ENCODE measurements at regions not wholly inside any gene's neighbourhood (a gene's known extent, or its start where the extent isn't known, plus 50 kb on each side); places are given as distances from the start of the nearest gene placed in this dataset.
A peak's percentile ranks its signal among the peaks of the same experiment; 100 is the strongest.

- Histone ChIP-seq H3K36me3 (no peaks in the 10 kb centered on the region), H3K27ac (no peak overlapping the region), H3K4me1 (no peaks in the 10 kb centered on the region), H3K4me3 (no peak overlapping the region), H3K27me3 (peaks cover 0 to 6% of the 10 kb centered on the region in 2 donors), H3K9me3 (peaks cover 0 to 10% (median 5%) of the 10 kb centered on the region in 3 donors)
- intact Hi-C loops (cut with DNase I; ENCODE audit: low total_unique reads), result no loop called here
- TF ChIP-seq CTCF (IDR thresholded peaks at IDR 0.05), result no peak
- no peak for DNase-seq
These were observed 358.4 kb upstream of the SALL3 start for GRCh38 chr18:78621141-78621755.

GRCh38 chr18:78622251-78622906 is 357.2 kb upstream of the SALL3 start:
- no peaks in the 10 kb centered on the region for H3K4me1 ChIP-seq
- no peak overlapping the region for H3K4me3 ChIP-seq
- peaks cover 0 to 6% of the 10 kb centered on the region in 2 donors for H3K27me3 ChIP-seq
- H3K9me3 ChIP-seq, result peaks cover 0 to 1% (median 0%) of the 10 kb centered on the region in 3 donors
- H3K36me3 ChIP-seq, result no peaks in the 10 kb centered on the region
- intact Hi-C loops (cut with DNase I; ENCODE audit: low total_unique reads), result no loop called here
- DNase-seq, result peak in 1 of 2 donors; percentile 10
- TF ChIP-seq CTCF (IDR thresholded peaks at IDR 0.05), result no peak
- H3K27ac ChIP-seq, result no peak overlapping the region

GRCh38 chr18:78622907-78623541 is 356.6 kb upstream of the SALL3 start:
- no peaks in the 10 kb centered on the region for H3K9me3 ChIP-seq
- H3K27me3 ChIP-seq, result peaks cover 0 to 6% of the 10 kb centered on the region in 2 donors
- no peaks in the 10 kb centered on the region for H3K36me3 ChIP-seq
- peak in 1 of 2 donors; percentile 25 for DNase-seq
- H3K4me3 ChIP-seq, result no peak overlapping the region
- no peak for TF ChIP-seq CTCF (IDR thresholded peaks at IDR 0.05)
- H3K4me1 ChIP-seq, result no peaks in the 10 kb centered on the region
- intact Hi-C loops (cut with DNase I; ENCODE audit: low total_unique reads), result no loop called here
- no peak overlapping the region for H3K27ac ChIP-seq

GRCh38 chr18:78624646-78625279 is 354.9 kb upstream of the SALL3 start:
- Histone ChIP-seq H3K27me3 (peaks cover 0 to 12% of the 10 kb centered on the region in 2 donors), H3K9me3 (no peaks in the 10 kb centered on the region), H3K36me3 (no peaks in the 10 kb centered on the region), H3K4me1 (no peaks in the 10 kb centered on the region), H3K27ac (no peak overlapping the region), H3K4me3 (no peak overlapping the region)
- no peak for TF ChIP-seq CTCF (IDR thresholded peaks at IDR 0.05)
- DNase-seq, result peak in 1 of 2 donors; percentile 41
- intact Hi-C loops (cut with DNase I; ENCODE audit: low total_unique reads), result no loop called here

GRCh38 chr18:78625847-78626246 is 353.8 kb upstream of the SALL3 start:
- H3K27me3 ChIP-seq, result peaks cover 0 to 9% of the 10 kb centered on the region in 2 donors
- intact Hi-C loops (cut with DNase I; ENCODE audit: low total_unique reads), result no loop called here

More at GRCh38 chr18:78625847-78626246, 353.8 kb upstream of the SALL3 start:
- Histone ChIP-seq H3K4me3 (no peak overlapping the region), H3K9me3 (no peaks in the 10 kb centered on the region), H3K4me1 (no peaks in the 10 kb centered on the region), H3K36me3 (no peaks in the 10 kb centered on the region), H3K27ac (no peak overlapping the region)
- DNase-seq, result no peak
- no peak for TF ChIP-seq CTCF (IDR thresholded peaks at IDR 0.05)
